PC-3 (cell line): ENCODE measurements at regions not wholly inside any gene's neighbourhood (a gene's known extent, or its start where the extent isn't known, plus 50 kb on each side); places are given as distances from the start of the nearest gene placed in this dataset.

Experiments used
- ATAC-seq: fragments of 200-7000 bp; cut with Tn5 transposase; 2 replicates; pipeline ENCODE4 v1.9.1; 2020; ENCODE audit warnings: mild to moderate bottlenecking, moderate library complexity
- BruUV-seq: library from RNA; stranded (reverse); fragments of 400-500 nt; replicated peaks from 2 replicates; lab custom pipeline; 2021; lab: Mats Ljungman, UMichigan
- CTCF ChIA-PET: fragments of 300-600 bp; sonication (Branson Sonifier 250); formaldehyde crosslinking; loops from one replicate; lab custom pipeline; 2022; ENCODE audit warnings: antibody characterized with exemption; lab: Charles Lee
- POLR2A ChIA-PET: fragments of 300-600 bp; sonication (Branson Sonifier 250); formaldehyde crosslinking; loops from one replicate; lab custom pipeline; 2022; ENCODE audit warnings: antibody characterized with exemption; ENCODE audit not compliant: unreplicated experiment; lab: Charles Lee
- DNase-seq: peaks from one replicate; pipeline ENCODE4 v3.0.0-alpha.2; 2015
- H2AFZ ChIP-seq: fragments of 300-600 bp; sonication (generic); 2 replicates; pipeline ENCODE4 v1.6.0; 2016; ENCODE audit warnings: antibody characterized with exemption, low read length
- H3F3A ChIP-seq: fragments of 300-600 bp; sonication (generic); one replicate; pipeline ENCODE4 v1.6.0; 2017; ENCODE audit warnings: antibody characterized with exemption, low read length, control low read depth, mild to moderate bottlenecking; ENCODE audit not compliant: unreplicated experiment
- H3K27ac ChIP-seq: fragments of 300-600 bp; sonication (generic); 2 replicates; pipeline ENCODE4 v1.5.1; 2016; ENCODE audit warnings: mild to moderate bottlenecking, low read length
- H3K27me3 ChIP-seq: fragments of 300-600 bp; sonication (generic); 2 replicates; pipeline ENCODE4 v1.6.1; 2016; ENCODE audit warnings: low read length, mixed read lengths
- H3K36me3 ChIP-seq: fragments of 300-600 bp; sonication (generic); 2 replicates; pipeline ENCODE4 v1.6.1; 2016; ENCODE audit warnings: low read depth, mixed run types, low read length, mixed read lengths
- H3K4me1 ChIP-seq: fragments of 300-600 bp; sonication (generic); 2 replicates; pipeline ENCODE4 v1.5.1; 2016; ENCODE audit warnings: low read length; ENCODE audit not compliant: insufficient read depth
- H3K4me2 ChIP-seq: fragments of 300-600 bp; sonication (generic); 2 replicates; pipeline ENCODE4 v1.6.0; 2016; ENCODE audit warnings: low read length
- H3K4me3 ChIP-seq: fragments of 300-600 bp; sonication (generic); 2 replicates; pipeline ENCODE4 v1.5.1; 2016; ENCODE audit warnings: mild to moderate bottlenecking, low read length, mixed read lengths
- H3K79me2 ChIP-seq: fragments of 300-600 bp; sonication (generic); 2 replicates; pipeline ENCODE4 v1.6.1; 2017; ENCODE audit warnings: low read length, mixed read lengths
- H3K9ac ChIP-seq: fragments of 300-600 bp; sonication (generic); 2 replicates; pipeline ENCODE4 v1.6.0; 2016; ENCODE audit warnings: mild to moderate bottlenecking, low read length
- H3K9me2 ChIP-seq: fragments of 300-600 bp; sonication (generic); replicated peaks from 2 replicates; pipeline ENCODE4 v1.6.1; 2016; ENCODE audit warnings: mixed run types, low read length, mixed read lengths
- H3K9me3 ChIP-seq: fragments of 300-600 bp; sonication (generic); 2 replicates; pipeline ENCODE4 v1.6.1; 2016; ENCODE audit warnings: low read length, mixed read lengths
- H4K20me1 ChIP-seq: fragments of 300-600 bp; sonication (generic); 2 replicates; pipeline ENCODE4 v1.6.1; 2016; ENCODE audit warnings: low read length, mixed read lengths
- CTCF ChIP-seq: fragments of 300-600 bp; sonication (generic); conservative IDR thresholded peaks from 2 replicates; pipeline ENCODE4 v1.5.1; 2017; ENCODE audit warnings: antibody characterized with exemption, low read depth, mild to moderate bottlenecking, low read length
- EZH2 ChIP-seq: fragments of 300-600 bp; sonication (generic); IDR thresholded peaks from one replicate; pipeline ENCODE4 v1.6.1; 2017; ENCODE audit warnings: antibody characterized with exemption, mild to moderate bottlenecking, low read length; ENCODE audit not compliant: unreplicated experiment
- EZH2phosphoT487 ChIP-seq: fragments of 300-600 bp; sonication (generic); IDR thresholded peaks from 2 replicates; pipeline ENCODE4 v1.6.1; 2018; ENCODE audit warnings: mild to moderate bottlenecking, antibody characterized with exemption, low read length, borderline replicate concordance
- intact Hi-C: fragments of 100-400 bp; cut with micrococcal nuclease; formaldehyde crosslinking; loops from 2 replicates; pipeline ENCODE4 v1.9.0; 2023

GRCh38 chr2:217228732-217229131 is 368.9 kb upstream of the TNP1 start:
- ChIA-PET POLR2A (no interaction called here), CTCF (no interaction called here)
- peak overlapping the region; percentile 10; the same call in 1 of the 2 replicates for H3K4me2 ChIP-seq

GRCh38 chr2:217227794-217228193 is 367.9 kb upstream of the TNP1 start:
- no peak overlapping the region for H3K27ac ChIP-seq
- H3K27me3 ChIP-seq, result no peaks in the 10 kb centered on the region
- H3K4me1 ChIP-seq, result peaks cover 24% of the 10 kb centered on the region
- TF ChIP-seq EZH2 (no peak), CTCF (no peak), EZH2phosphoT487 (no peak)
- H3K4me3 ChIP-seq, result no peak overlapping the region
- no peaks in the 10 kb centered on the region for H3K79me2 ChIP-seq
- H4K20me1 ChIP-seq, result no peaks in the 10 kb centered on the region
- no peak overlapping the region for H2AFZ ChIP-seq
- no peaks in the 10 kb centered on the region; the same call in 1 of the 2 replicates for H3K36me3 ChIP-seq
- BruUV-seq, result no TSS peak
- H3K9me3 ChIP-seq, result no peaks in the 10 kb centered on the region
- no peak overlapping the region for H3K9ac ChIP-seq
- intact Hi-C loops, result loop anchor here (5.0 to 10.0 kb wide), 2 partner anchors 163 to 215 kb away; no protein-coding TSS in a partner anchor
- POLR2A ChIA-PET, result no interaction called here
- H3K9me2 ChIP-seq, result no peaks in the 10 kb centered on the region
- H3K4me2 ChIP-seq, result no peak overlapping the region
- DNase-seq (no peak), ATAC-seq (no peak)
- CTCF ChIA-PET, result no interaction called here
- H3F3A ChIP-seq, result peaks cover 4% of the 10 kb centered on the region

More at GRCh38 chr2:217228732-217229131, 368.9 kb upstream of the TNP1 start:
- peaks cover 16% of the 10 kb centered on the region for H3K4me1 ChIP-seq
- BruUV-seq, result no TSS peak
- no peaks in the 10 kb centered on the region for H4K20me1 ChIP-seq
- intact Hi-C loops, result loop anchor here (5.0 to 10.0 kb wide), 2 partner anchors 164 to 214 kb away; no protein-coding TSS in a partner anchor
- no peak overlapping the region for H3K4me3 ChIP-seq
- no peaks in the 10 kb centered on the region for H3K9me3 ChIP-seq
- no peak overlapping the region for H3K9ac ChIP-seq
- H2AFZ ChIP-seq, result peak overlapping the region; percentile 24
- H3F3A ChIP-seq, result no peaks in the 10 kb centered on the region
- H3K9me2 ChIP-seq, result no peaks in the 10 kb centered on the region
- H3K27me3 ChIP-seq, result no peaks in the 10 kb centered on the region
- ATAC-seq (no peak), DNase-seq (peak; percentile 38)
- TF ChIP-seq EZH2phosphoT487 (no peak), EZH2 (no peak), CTCF (no peak)
- H3K27ac ChIP-seq, result peak overlapping the region; percentile 29
- H3K79me2 ChIP-seq, result no peaks in the 10 kb centered on the region
- no peaks in the 10 kb centered on the region; the same call in 1 of the 2 replicates for H3K36me3 ChIP-seq

GRCh38 chr2:217225596-217225995 is 365.7 kb upstream of the TNP1 start:
- Histone ChIP-seq H2AFZ (no peak overlapping the region), H3K36me3 (no peaks in the 10 kb centered on the region; the same call in 1 of the 2 replicates), H3K79me2 (no peaks in the 10 kb centered on the region), H3K9ac (no peak overlapping the region), H3K4me1 (peaks cover 28% of the 10 kb centered on the region), H3K4me2 (no peak overlapping the region), H3K9me2 (no peaks in the 10 kb centered on the region), H4K20me1 (no peaks in the 10 kb centered on the region), H3K27ac (no peak overlapping the region), H3K27me3 (no peaks in the 10 kb centered on the region), H3K4me3 (no peak overlapping the region), H3F3A (peaks cover 6% of the 10 kb centered on the region), H3K9me3 (no peaks in the 10 kb centered on the region)
- DNase-seq (no peak), ATAC-seq (no peak)
- intact Hi-C loops, result loop anchor here (5.0 to 10.0 kb wide), 2 partner anchors 161 to 217 kb away; no protein-coding TSS in a partner anchor
- POLR2A ChIA-PET, result no interaction called here
- TF ChIP-seq EZH2 (no peak), EZH2phosphoT487 (no peak), CTCF (no peak)
- BruUV-seq, result no TSS peak
- CTCF ChIA-PET, result no interaction called here
